ENCODE measurements at regions not wholly inside any gene's neighbourhood (a gene's known extent, or its start where the extent isn't known, plus 50 kb on each side); places are given as distances from the start of the nearest gene placed in this dataset.

GRCh38 chr5:30103052-30103451 is 1090.4 kb upstream of the CDH6 start:
- TF ChIP-seq CTCF (IDR thresholded peaks at IDR 0.05) (no peak), POLR2AphosphoS5 (IDR thresholded peaks at IDR 0.05) (no peak)
